GM19099 (cell line): ENCODE measurements at regions not wholly inside any gene's neighbourhood (a gene's known extent, or its start where the extent isn't known, plus 50 kb on each side); places are given as distances from the start of the nearest gene placed in this dataset.

Source experiments
- POLR2A ChIP-seq: IDR thresholded peaks from 3 replicates; pipeline ENCODE4 v1.6.1; 2011; ENCODE audit warnings: low read depth; ENCODE audit not compliant: insufficient read length; ENCODE audit errors: extremely low read depth

- TF ChIP-seq POLR2A: no peak
These were observed 198.9 kb upstream of the RGS6 start for GRCh38 chr14:71733210-71733883.

GRCh38 chr14:71734076-71734475, 198.2 kb upstream of the RGS6 start:
- TF ChIP-seq POLR2A: no peak

- TF ChIP-seq POLR2A: no peak
These were observed 197.3 kb upstream of the RGS6 start for GRCh38 chr14:71734885-71735284.

- no peak for TF ChIP-seq POLR2A
These were observed 194.5 kb upstream of the RGS6 start for GRCh38 chr14:71737760-71738159.

- TF ChIP-seq POLR2A: no peak
These were observed 192.8 kb upstream of the RGS6 start for GRCh38 chr14:71739273-71739990.

- TF ChIP-seq POLR2A: no peak
These were observed 191.0 kb upstream of the RGS6 start for GRCh38 chr14:71741241-71741640.

GRCh38 chr14:71742485-71742884, 189.7 kb upstream of the RGS6 start:
- no peak for TF ChIP-seq POLR2A

GRCh38 chr14:71745072-71745471, 187.2 kb upstream of the RGS6 start:
- TF ChIP-seq POLR2A: no peak

GRCh38 chr14:71748196-71748595, 184.0 kb upstream of the RGS6 start:
- no peak for TF ChIP-seq POLR2A

- no peak for TF ChIP-seq POLR2A
These were observed 182.5 kb upstream of the RGS6 start for GRCh38 chr14:71749613-71750238.

- no peak for TF ChIP-seq POLR2A
These were observed 181.0 kb upstream of the RGS6 start for GRCh38 chr14:71751264-71751663.

- no peak for TF ChIP-seq POLR2A
These were observed 180.0 kb upstream of the RGS6 start for GRCh38 chr14:71752111-71752738.

- no peak for TF ChIP-seq POLR2A
These were observed 179.0 kb upstream of the RGS6 start for GRCh38 chr14:71753126-71753830.

GRCh38 chr14:71753976-71754375, 178.3 kb upstream of the RGS6 start:
- no peak for TF ChIP-seq POLR2A
